Type B pancreatic cell (in vitro differentiated cells): ENCODE measurements at regions not wholly inside any gene's neighbourhood (a gene's known extent, or its start where the extent isn't known, plus 50 kb on each side); places are given as distances from the start of the nearest gene placed in this dataset.

Experiments
- DNase-seq: peaks from one replicate; pipeline ENCODE4 v3.0.0; 2021; ENCODE audit warnings: mixed read lengths; ENCODE audit not compliant: unreplicated experiment; ENCODE audit errors: extremely low spot score
- H3K27ac Mint-ChIP-seq: 2 replicates; pipeline ENCODE4 v1.8.0; 2021; ENCODE audit warnings: mild to moderate bottlenecking, mixed read lengths
- H3K27me3 Mint-ChIP-seq: 2 replicates; pipeline ENCODE4 v1.8.0; 2021; ENCODE audit warnings: mixed read lengths
- H3K36me3 Mint-ChIP-seq: 2 replicates; pipeline ENCODE4 v1.8.0; 2021; ENCODE audit warnings: mixed read lengths
- H3K4me1 Mint-ChIP-seq: one replicate; pipeline ENCODE4 v1.8.0; 2021; ENCODE audit warnings: mixed read lengths; ENCODE audit not compliant: unreplicated experiment
- H3K4me3 Mint-ChIP-seq: 2 replicates; pipeline ENCODE4 v1.8.0; 2021; ENCODE audit warnings: mild to moderate bottlenecking, mixed read lengths
- H3K9me3 Mint-ChIP-seq: 2 replicates; pipeline ENCODE4 v1.8.0; 2021; ENCODE audit warnings: mixed read lengths
- CTCF ChIP-seq: fragments of 200-600 bp; sonication (generic); conservative IDR thresholded peaks from 2 replicates; pipeline ENCODE4 v1.5.0; 2021; ENCODE audit warnings: antibody characterized with exemption, mild to moderate bottlenecking

GRCh38 chr11:112903340-112903739, 57.9 kb upstream of the NCAM1 start:
- Mint-ChIP-seq H3K36me3 (peaks cover 3% of the 10 kb centered on the region), H3K9me3 (peaks cover 13% of the 10 kb centered on the region), H3K27me3 (peaks cover 13% of the 10 kb centered on the region), H3K27ac (no peak overlapping the region), H3K4me3 (no peak overlapping the region), H3K4me1 (peaks cover 25% of the 10 kb centered on the region)
- DNase-seq = no peak
- no peak for TF ChIP-seq CTCF

DNA sequence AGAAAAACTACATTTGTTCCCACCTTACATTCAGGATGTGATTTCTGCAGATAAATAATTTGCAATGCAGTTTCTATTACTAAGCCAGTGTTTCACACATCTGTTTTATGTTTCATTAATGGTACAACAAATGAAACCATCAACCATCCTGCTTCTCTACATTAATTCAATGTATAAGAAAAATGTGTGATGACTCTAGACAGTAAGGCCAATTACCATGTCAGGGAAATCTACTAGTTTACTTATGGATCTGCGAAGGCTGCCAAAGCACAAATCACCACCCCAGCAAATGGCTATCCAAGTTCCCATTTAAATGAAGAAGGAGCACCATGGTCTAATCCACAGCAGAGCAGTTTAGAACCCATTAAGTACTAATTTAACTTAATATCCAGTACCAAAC, 50.1 kb upstream of the NCAM1 start:
- Mint-ChIP-seq H3K36me3 (no peaks in the 10 kb centered on the region), H3K4me3 (no peak overlapping the region), H3K27ac (no peak overlapping the region), H3K27me3 (peaks cover 7% of the 10 kb centered on the region), H3K4me1 (peaks cover 8% of the 10 kb centered on the region), H3K9me3 (no peaks in the 10 kb centered on the region)
- no peak for DNase-seq
- TF ChIP-seq CTCF = no peak
